ENCODE measurements at regions not wholly inside any gene's neighbourhood (a gene's known extent, or its start where the extent isn't known, plus 50 kb on each side); places are given as distances from the start of the nearest gene placed in this dataset.
"Not testable (repeated sequence)": the region's sequence is repeated elsewhere in the genome, so short reads cannot be mapped to it uniquely, and the experiment has no call there.

- no peak for DNase-seq
Measured at GRCh38 chr3:194189243-194189791, 53.4 kb downstream of the HES1 start.

- DNase-seq: not testable (repeated sequence)
Measured at GRCh38 chr3:194191850-194192249, 55.9 kb downstream of the HES1 start.

GRCh38 chr3:194194051-194194756, 58.3 kb downstream of the HES1 start:
- DNase-seq: no peak

GRCh38 chr3:194194757-194195085, 58.8 kb downstream of the HES1 start:
- no peak for DNase-seq

GRCh38 chr3:194195611-194196010, 59.7 kb downstream of the HES1 start:
- DNase-seq: no peak

- DNase-seq: no peak
Measured at GRCh38 chr3:194196876-194197275, 60.9 kb downstream of the HES1 start.

- no peak for DNase-seq
Measured at GRCh38 chr3:194197396-194197960, 61.5 kb downstream of the HES1 start.

- no peak for DNase-seq
Measured at GRCh38 chr3:194197981-194198695, 62.2 kb downstream of the HES1 start.

GRCh38 chr3:194198938-194199337, 63.0 kb downstream of the HES1 start:
- no peak for DNase-seq

- no peak for DNase-seq
Measured at GRCh38 chr3:194200422-194201081, 64.6 kb downstream of the HES1 start.

- no peak for DNase-seq
Measured at GRCh38 chr3:194201953-194202666, 66.2 kb downstream of the HES1 start.

GRCh38 chr3:194203482-194204041, 67.6 kb downstream of the HES1 start:
- DNase-seq: peak; percentile 41

- peak; percentile 25 for DNase-seq
Measured at GRCh38 chr3:194204042-194204987, 68.4 kb downstream of the HES1 start.

GRCh38 chr3:194205675-194206133, 69.8 kb downstream of the HES1 start:
- DNase-seq: peak; percentile 15

- DNase-seq: no peak
Measured at GRCh38 chr3:194206320-194206719, 70.4 kb downstream of the HES1 start.

- no peak for DNase-seq
Measured at GRCh38 chr3:194208709-194209108, 72.8 kb downstream of the HES1 start.

- DNase-seq: no peak
Measured at GRCh38 chr3:194212161-194212844, 76.4 kb downstream of the HES1 start.

GRCh38 chr3:194212845-194213331, 76.9 kb downstream of the HES1 start:
- DNase-seq: no peak

- no peak for DNase-seq
Measured at GRCh38 chr3:194215392-194215791, 79.4 kb downstream of the HES1 start.
